HG02610 (cell line): ENCODE measurements at regions not wholly inside any gene's neighbourhood (a gene's known extent, or its start where the extent isn't known, plus 50 kb on each side); places are given as distances from the start of the nearest gene placed in this dataset.

Experiments
- ATAC-seq: cut with Tn5 transposase; IDR thresholded peaks from one replicate; pipeline ENCODE4 v1.9.1; 2021; ENCODE audit warnings: mild to moderate bottlenecking, moderate library complexity; ENCODE audit not compliant: unreplicated experiment

- ATAC-seq: no peak
These were observed 661.7 kb downstream of the VRK1 start for GRCh38 chr14:97458661-97459579.

- no peak for ATAC-seq
These were observed 664.9 kb downstream of the VRK1 start for GRCh38 chr14:97462081-97462480.

GRCh38 chr14:97468220-97468619, 671.0 kb downstream of the VRK1 start:
- ATAC-seq: no peak

- ATAC-seq: no peak
These were observed 680.2 kb downstream of the VRK1 start for GRCh38 chr14:97477353-97477752.

- no peak for ATAC-seq
These were observed 688.0 kb downstream of the VRK1 start for GRCh38 chr14:97485201-97485600.

GRCh38 chr14:97486601-97487120, 689.5 kb downstream of the VRK1 start:
- no peak for ATAC-seq

GRCh38 chr14:97489750-97490149, 692.6 kb downstream of the VRK1 start:
- ATAC-seq: no peak

GRCh38 chr14:97490521-97491070, 693.4 kb downstream of the VRK1 start:
- ATAC-seq: no peak

- no peak for ATAC-seq
These were observed 694.5 kb downstream of the VRK1 start for GRCh38 chr14:97491697-97492096.

- no peak for ATAC-seq
These were observed 702.8 kb downstream of the VRK1 start for GRCh38 chr14:97499790-97500481.

- no peak for ATAC-seq
These were observed 709.4 kb downstream of the VRK1 start for GRCh38 chr14:97506626-97507025.

- ATAC-seq: no peak
These were observed 716.7 kb downstream of the VRK1 start for GRCh38 chr14:97513891-97514290.

- ATAC-seq: no peak
These were observed 720.5 kb downstream of the VRK1 start for GRCh38 chr14:97517566-97518234.

GRCh38 chr14:97523936-97524335, 726.8 kb downstream of the VRK1 start:
- no peak for ATAC-seq

- no peak for ATAC-seq
These were observed 727.6 kb downstream of the VRK1 start for GRCh38 chr14:97524589-97525319.

- no peak for ATAC-seq
These were observed 730.8 kb downstream of the VRK1 start for GRCh38 chr14:97527993-97528392.

GRCh38 chr14:97532052-97532451, 734.9 kb downstream of the VRK1 start:
- ATAC-seq: no peak

- no peak for ATAC-seq
These were observed 739.2 kb downstream of the VRK1 start for GRCh38 chr14:97536421-97536820.

- no peak for ATAC-seq
These were observed 741.7 kb downstream of the VRK1 start for GRCh38 chr14:97538749-97539410.

GRCh38 chr14:97539411-97539795, 742.2 kb downstream of the VRK1 start:
- ATAC-seq: no peak
